NCI-H82 (cell line): ENCODE measurements at regions not wholly inside any gene's neighbourhood (a gene's known extent, or its start where the extent isn't known, plus 50 kb on each side); places are given as distances from the start of the nearest gene placed in this dataset.

ENCODE experiments used
- DNase-seq: peaks from one replicate; lab custom pipeline; 2025; lab: John Stamatoyannopoulos, UW

GRCh38 chr6:150712505-150713252, 113.0 kb downstream of the PLEKHG1 start:
- DNase-seq: no peak

GRCh38 chr6:150713487-150713886, 113.8 kb downstream of the PLEKHG1 start:
- DNase-seq: no peak

DNA sequence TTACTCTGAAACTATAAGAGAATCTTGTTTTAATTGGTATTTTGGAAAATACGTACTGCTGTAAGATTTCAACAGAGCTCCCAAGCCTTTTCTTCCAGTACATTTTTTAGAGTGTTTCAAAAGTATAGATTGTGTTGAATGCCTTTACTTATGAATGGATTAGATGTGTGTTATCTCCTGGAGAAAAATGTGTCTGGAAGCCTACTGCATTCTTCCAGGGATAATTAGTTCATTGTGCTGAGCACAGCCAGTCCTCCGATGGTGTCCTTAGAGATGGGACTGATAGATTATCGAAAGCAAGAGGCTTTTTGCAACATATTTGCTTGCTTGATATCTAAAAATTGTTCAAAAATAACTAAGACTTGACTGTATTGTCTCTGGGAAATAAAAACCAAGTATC, 114.2 kb downstream of the PLEKHG1 start:
- no peak for DNase-seq

GRCh38 chr6:150715133-150715532, 115.4 kb downstream of the PLEKHG1 start:
- DNase-seq: no peak

DNA sequence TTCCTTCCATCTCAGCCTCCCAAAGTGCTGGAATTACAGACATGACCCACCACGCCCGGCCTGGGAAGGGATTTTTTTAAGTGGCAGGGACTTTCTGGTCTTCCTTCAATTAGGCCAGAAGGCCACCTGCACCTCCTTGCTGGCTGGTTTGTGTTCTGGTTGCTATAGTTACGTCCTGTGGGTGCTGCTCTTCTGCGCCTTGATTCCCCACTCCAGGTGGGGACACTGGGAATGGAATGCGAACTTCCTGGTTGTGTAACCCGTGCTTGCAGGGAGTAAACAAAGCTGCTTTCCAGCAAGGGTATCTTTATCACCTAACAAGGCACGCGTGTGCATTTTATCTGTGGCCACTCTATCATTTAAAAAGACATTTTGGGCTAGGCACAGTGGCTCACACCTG, 117.7 kb downstream of the PLEKHG1 start:
- DNase-seq: no peak

DNA sequence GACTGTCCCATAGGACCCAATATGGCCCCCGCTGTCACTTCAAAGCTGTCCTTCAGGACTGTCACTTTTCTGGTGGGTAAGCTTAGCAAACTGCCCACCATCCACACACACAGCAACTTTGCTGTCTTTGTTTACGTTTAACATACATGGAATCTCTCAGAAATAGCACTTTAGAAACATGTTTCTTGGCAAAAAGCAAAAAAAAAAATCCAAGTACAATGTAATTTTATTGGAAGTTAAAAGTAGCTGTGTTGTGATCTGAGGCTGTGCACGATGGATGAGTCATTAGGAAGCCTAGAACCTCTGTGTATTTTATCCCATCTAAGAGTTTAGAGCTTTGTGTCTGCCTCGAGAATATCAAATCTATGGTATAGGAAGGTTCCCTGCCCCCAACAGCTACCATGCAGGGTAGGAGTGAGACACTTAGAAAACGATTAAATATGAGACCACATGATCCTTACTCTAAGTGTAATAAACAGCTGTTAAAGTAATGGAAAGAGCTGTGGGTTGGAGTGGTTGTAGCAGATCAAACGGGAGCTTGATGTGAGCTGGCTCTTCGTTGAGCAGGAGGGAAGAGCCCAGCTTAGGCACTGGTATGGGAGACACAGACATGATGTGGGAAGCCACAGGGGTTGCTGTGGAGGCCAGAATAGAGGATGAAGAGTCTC, 119.5 kb downstream of the PLEKHG1 start:
- no peak for DNase-seq

GRCh38 chr6:150719831-150720230, 120.1 kb downstream of the PLEKHG1 start:
- no peak for DNase-seq

DNA sequence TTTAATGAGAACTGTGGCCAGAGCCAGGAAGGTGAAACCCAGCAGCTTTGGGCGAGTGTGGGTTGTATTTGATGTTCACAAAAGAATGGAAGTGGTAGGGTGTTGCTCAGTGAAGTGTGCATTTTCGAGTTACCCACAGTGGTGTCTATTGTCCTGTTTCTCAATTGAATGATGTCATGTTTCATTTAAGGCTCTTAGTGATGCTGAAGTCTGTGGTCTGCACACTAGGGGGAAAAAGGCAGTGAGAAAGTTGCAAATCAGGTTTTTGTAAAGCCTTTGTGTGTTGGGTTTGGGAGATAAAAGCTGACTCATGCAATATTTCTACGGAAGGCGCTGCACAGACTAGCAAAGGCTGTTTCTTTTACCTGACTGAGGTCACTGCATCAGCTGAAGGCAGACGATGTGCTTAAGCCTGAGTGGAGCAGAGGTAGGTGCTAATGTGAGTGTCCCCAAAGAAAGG, 121.1 kb downstream of the PLEKHG1 start:
- DNase-seq: no peak

DNA sequence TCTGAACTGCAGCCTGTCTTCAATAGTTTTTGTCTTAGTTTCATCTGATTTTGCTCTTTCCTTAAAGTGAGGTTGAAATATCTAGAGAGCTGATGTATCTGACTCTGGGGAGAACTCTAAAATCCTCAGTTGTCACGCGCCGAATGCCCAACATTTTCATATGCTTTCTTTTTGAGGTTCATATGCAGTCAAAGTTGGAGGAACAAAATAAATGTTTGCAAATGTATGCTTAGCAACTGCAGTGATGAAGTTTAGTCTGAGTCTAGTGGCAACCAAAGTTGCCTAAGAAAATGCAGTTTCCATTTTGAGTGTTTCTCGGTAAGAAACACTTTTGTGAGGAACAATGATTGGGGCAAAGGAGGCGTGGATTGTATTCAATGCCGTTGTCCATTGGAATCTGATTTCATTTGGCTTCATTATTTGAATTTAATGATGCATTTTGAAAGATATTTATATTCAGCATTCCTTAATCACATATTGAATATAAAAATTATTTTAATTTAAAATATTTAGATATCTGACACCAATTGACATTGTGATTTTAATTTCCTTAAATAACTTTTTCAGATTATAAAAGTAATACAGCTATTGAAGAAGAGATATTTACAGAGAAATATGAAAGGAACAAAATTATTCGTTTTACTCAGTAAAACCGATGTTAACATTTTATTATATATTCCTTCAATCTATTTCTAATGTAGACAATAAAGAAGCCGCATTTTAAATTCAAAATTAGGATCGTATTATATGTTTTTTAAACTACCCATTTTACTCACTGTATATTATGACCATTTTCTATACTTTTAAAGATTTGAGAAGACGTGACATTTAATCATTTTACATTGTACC, 122.0 kb downstream of the PLEKHG1 start:
- no peak for DNase-seq

GRCh38 chr6:150722614-150723344, 123.1 kb downstream of the PLEKHG1 start:
- no peak for DNase-seq

GRCh38 chr6:150723345-150723658, 123.6 kb downstream of the PLEKHG1 start:
- DNase-seq: no peak

GRCh38 chr6:150723857-150724256, 124.2 kb downstream of the PLEKHG1 start:
- no peak for DNase-seq

- no peak for DNase-seq
Measured at GRCh38 chr6:150725795-150726194, 126.1 kb downstream of the PLEKHG1 start.

DNA sequence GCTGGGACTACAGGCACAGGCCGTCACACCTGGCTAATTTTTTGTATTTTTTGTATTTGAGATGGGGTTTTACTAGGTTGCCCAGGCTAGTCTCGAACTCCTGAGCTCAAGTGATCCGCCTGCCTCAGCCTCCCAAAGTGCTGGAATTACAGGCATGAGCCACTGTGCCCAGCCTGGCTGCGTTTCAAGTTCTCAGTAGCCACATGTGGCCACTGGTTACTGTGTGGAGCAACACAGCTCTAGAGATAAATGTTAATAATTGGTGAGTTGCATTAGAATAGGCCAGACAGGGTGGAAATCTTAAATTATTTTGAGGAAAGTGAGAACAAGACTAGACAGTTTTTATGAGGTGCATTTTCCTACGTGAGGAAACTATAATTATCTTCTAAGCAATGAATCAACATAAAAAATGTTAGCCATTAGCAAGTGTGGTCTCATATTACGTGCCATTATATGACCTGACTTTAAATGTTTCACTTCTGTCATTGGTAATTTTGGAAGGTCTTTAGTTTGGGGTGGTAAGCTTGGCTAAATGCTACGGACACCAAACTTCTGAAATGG, 129.6 kb downstream of the PLEKHG1 start:
- no peak for DNase-seq

GRCh38 chr6:150730801-150731457, 131.2 kb downstream of the PLEKHG1 start:
- no peak for DNase-seq

DNA sequence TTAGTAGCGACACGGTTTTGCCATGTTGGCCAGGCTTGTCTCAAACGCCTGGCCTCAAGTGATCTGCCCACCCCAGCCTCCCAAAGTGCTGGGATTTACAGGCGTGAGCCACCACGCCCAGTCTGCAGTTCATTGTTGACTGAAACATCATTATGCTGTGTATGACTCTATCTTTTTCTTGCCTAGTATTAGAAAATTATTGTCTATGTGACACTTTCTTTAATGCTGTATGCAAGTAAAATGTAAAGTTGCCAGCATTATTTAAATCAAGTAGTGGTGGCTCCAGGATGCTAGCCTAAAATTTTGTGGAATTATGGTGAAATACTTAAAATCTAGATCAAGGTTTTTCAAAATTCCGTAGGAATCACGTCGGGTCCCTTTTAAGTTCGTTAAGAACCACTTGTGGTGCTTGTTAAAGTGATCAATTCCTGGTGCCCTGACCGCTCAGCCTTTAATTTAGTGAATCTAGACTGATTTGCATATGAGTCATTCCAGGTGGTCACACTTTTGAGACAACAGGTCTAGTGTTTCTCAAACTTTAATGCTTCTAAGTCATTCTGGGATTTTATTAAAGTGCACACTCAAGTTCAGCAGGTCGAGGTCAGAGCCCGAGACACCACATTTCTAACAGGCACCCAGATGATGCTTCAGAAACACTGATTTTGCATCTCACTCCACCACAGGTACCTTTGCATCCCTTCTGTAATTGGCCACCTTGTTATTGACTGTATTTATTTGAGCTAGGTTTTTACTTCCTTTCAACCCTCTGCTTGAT, 132.6 kb upstream of the MTHFD1L start:
- no peak for DNase-seq

DNA sequence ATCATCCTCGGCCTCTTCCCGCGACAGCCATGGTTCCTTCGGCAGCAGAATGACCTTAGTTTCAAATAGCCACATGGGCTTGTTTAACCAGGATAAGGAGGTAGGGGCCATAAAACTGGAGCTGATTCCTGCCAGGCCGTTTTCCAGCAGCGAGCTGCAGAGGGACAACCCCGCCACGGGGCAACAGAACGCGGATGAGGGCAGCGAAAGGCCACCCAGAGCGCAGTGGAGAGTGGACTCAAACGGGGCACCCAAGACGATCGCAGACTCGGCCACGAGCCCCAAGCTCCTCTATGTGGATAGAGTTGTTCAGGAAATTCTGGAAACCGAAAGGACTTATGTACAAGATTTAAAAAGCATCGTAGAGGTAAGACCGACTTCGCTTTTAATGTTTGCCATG, 131.8 kb upstream of the MTHFD1L start:
- DNase-seq: no peak

DNA sequence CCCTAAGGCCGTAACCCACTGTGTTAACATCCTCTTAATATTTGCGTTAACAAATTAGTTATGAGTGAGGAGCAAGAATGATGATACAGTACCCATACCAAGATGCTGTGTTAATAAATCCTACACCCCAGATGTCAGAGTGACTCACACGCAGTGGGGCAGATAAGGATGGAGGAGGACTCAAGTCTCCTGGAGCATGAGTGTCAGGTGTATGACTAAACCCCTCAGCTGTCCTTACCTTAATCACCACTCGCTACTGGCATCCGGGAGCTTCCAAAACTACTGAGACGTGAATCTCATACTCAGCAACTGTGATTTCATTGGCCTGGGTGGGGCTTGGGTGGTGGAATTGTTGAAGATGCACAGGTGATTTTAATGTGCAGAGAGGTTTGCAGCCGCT, 131.3 kb upstream of the MTHFD1L start:
- no peak for DNase-seq

GRCh38 chr6:150735341-150735851, 130.1 kb upstream of the MTHFD1L start:
- no peak for DNase-seq

- no peak for DNase-seq
Measured at GRCh38 chr6:150738092-150738629, 127.3 kb upstream of the MTHFD1L start.
